Body of pancreas (tissue), 4 donors: ENCODE measurements at regions not wholly inside any gene's neighbourhood (a gene's known extent, or its start where the extent isn't known, plus 50 kb on each side); places are given as distances from the start of the nearest gene placed in this dataset.

ENCODE experiments used
- ATAC-seq: fragments of 150-250 bp; one replicate; pipeline ENCODE4 v1.9.1; 2016
- DNase-seq, 4 donors: peaks; one replicate each; pipeline ENCODE4 v3.0.0-alpha.2; 2019
- H3K27ac ChIP-seq, 4 donors: fragments of 200-600 bp; sonication (generic); 1 replicate in 3 of 4; 2 replicates in 1 of 4; pipeline versions ENCODE4 v1.5.1 to v1.6.1; 2016 to 2019; ENCODE audit warnings: mild to moderate bottlenecking in 1 of 4, mixed read lengths in 1 of 4, moderate library complexity in 1 of 4
- H3K27me3 ChIP-seq, 2 donors: fragments of 200-600 bp; sonication (generic); one replicate each; pipeline ENCODE4 v1.6.0; 2016; ENCODE audit warnings: mild to moderate bottlenecking in 1 of 2
- H3K36me3 ChIP-seq, 2 donors: fragments of 200-600 bp; sonication (generic); replicated peaks in 1 of 2; 2 replicates each; pipeline ENCODE4 v1.5.1; 2016; ENCODE audit warnings: low read depth in 2 of 2; ENCODE audit not compliant: insufficient read depth in 1 of 2
- H3K4me1 ChIP-seq: fragments of 200-600 bp; sonication (generic); one replicate; pipeline ENCODE4 v1.6.0; 2016
- H3K4me3 ChIP-seq, 2 donors: fragments of 200-600 bp; sonication (generic); 1 replicate in 1 of 2; 2 replicates in 1 of 2; pipeline ENCODE4 v1.5.1; 2016 to 2019
- H3K9me3 ChIP-seq, 3 donors: fragments of 200-600 bp; sonication (generic); 1 replicate in 2 of 3; 2 replicates in 1 of 3; pipeline ENCODE4 v1.5.1; 2016
- CTCF ChIP-seq, 7 experiments: fragments of 450-650 bp in 4 of 7; fragments of 200-600 bp in 3 of 7; sonication (generic) in 3 of 7; IDR thresholded peaks; one replicate each; pipeline ENCODE4 v1.5.1; 2016 to 2019; ENCODE audit warnings: antibody characterized with exemption in 7 of 7
- POLR2A ChIP-seq, 3 donors: fragments of 450-650 bp; IDR thresholded peaks; one replicate each; pipeline ENCODE4 v1.6.1; 2016; ENCODE audit warnings: antibody characterized with exemption in 3 of 3, mild to moderate bottlenecking in 2 of 3
- WGBS, 2 donors: methylation state at CpG; one replicate each; pipeline ENCODE4 v1.1.5; 2017; 5-methylcytosine and 5-hydroxymethylcytosine counted together
- intact Hi-C: fragments of 100-400 bp; cut with DNase I; formaldehyde crosslinking; loops from one replicate; pipeline ENCODE4 v1.15.1; 2023

GRCh38 chr17:69655902-69656301 lies 241.4 kb downstream of the MAP2K6 start:
- no peaks in the 10 kb centered on the region for H3K27me3 ChIP-seq
- ATAC-seq = no peak
- H3K4me3 ChIP-seq = no peak overlapping the region
- no peaks in the 10 kb centered on the region for H3K9me3 ChIP-seq
- 72 to 75% methylated on average over 5 of the region's 5 CpGs for WGBS, 2 donors
- no peaks in the 10 kb centered on the region for H3K36me3 ChIP-seq
- H3K4me1 ChIP-seq = no peaks in the 10 kb centered on the region
- TF ChIP-seq CTCF (IDR thresholded peaks at IDR 0.05) (no peak), POLR2A (IDR thresholded peaks at IDR 0.05) (no peak)
- intact Hi-C loops = no loop called here
- no peak for DNase-seq
- H3K27ac ChIP-seq = no peak overlapping the region

GRCh38 chr17:69669441-69670178 lies 255.1 kb downstream of the MAP2K6 start:
- DNase-seq (no peak), ATAC-seq (no peak)
- no peak overlapping the region for H3K27ac ChIP-seq
- 51% methylated on average over 8 of the region's 8 CpGs for WGBS, 2 donors
- peaks cover 0 to 3% (median 0%) of the 10 kb centered on the region in 3 donors for H3K9me3 ChIP-seq
- H3K36me3 ChIP-seq = no peaks in the 10 kb centered on the region
- no peaks in the 10 kb centered on the region for H3K27me3 ChIP-seq
- intact Hi-C loops = no loop called here
- no peak for TF ChIP-seq POLR2A (IDR thresholded peaks at IDR 0.05)
- no peak for TF ChIP-seq CTCF (IDR thresholded peaks at IDR 0.05)
- H3K4me3 ChIP-seq = no peak overlapping the region
- no peaks in the 10 kb centered on the region for H3K4me1 ChIP-seq

GRCh38 chr17:69672924-69673323 lies 258.4 kb downstream of the MAP2K6 start:
- no peak overlapping the region for H3K4me3 ChIP-seq
- no peaks in the 10 kb centered on the region for H3K27me3 ChIP-seq
- DNase-seq (no peak), ATAC-seq (no peak)
- no peak overlapping the region for H3K27ac ChIP-seq
- TF ChIP-seq CTCF (IDR thresholded peaks at IDR 0.05) = no peak
- no peaks in the 10 kb centered on the region for H3K4me1 ChIP-seq
- no peaks in the 10 kb centered on the region for H3K36me3 ChIP-seq
- 39 to 81% methylated on average over 1 of the region's 1 CpG for WGBS, 2 donors
- H3K9me3 ChIP-seq = peaks cover 0 to 3% (median 0%) of the 10 kb centered on the region in 3 donors
- intact Hi-C loops = no loop called here

- no peaks in the 10 kb centered on the region for H3K9me3 ChIP-seq
- no peaks in the 10 kb centered on the region for H3K4me1 ChIP-seq
- intact Hi-C loops = no loop called here
- no peaks in the 10 kb centered on the region for H3K27me3 ChIP-seq
- DNase-seq (no peak), ATAC-seq (no peak)
- H3K36me3 ChIP-seq = no peaks in the 10 kb centered on the region
- H3K27ac ChIP-seq = no peak overlapping the region
- TF ChIP-seq POLR2A (IDR thresholded peaks at IDR 0.05) (no peak), CTCF (IDR thresholded peaks at IDR 0.05) (peak in 1 of 7 experiments; percentile 11)
- H3K4me3 ChIP-seq = no peak overlapping the region
- 52 to 55% methylated on average over 6 of the region's 6 CpGs for WGBS, 2 donors
These were observed 262.6 kb downstream of the MAP2K6 start for GRCh38 chr17:69677130-69677529.

- no peak overlapping the region for H3K27ac ChIP-seq
- ATAC-seq = no peak
- no peaks in the 10 kb centered on the region for H3K27me3 ChIP-seq
- H3K4me3 ChIP-seq = no peak overlapping the region
- intact Hi-C loops = no loop called here
- 63% methylated on average over 2 of the region's 2 CpGs for WGBS, 2 donors
- no peak for TF ChIP-seq CTCF (IDR thresholded peaks at IDR 0.05)
- no peak for TF ChIP-seq POLR2A (IDR thresholded peaks at IDR 0.05)
- no peaks in the 10 kb centered on the region for H3K36me3 ChIP-seq
- H3K4me1 ChIP-seq = no peaks in the 10 kb centered on the region
- DNase-seq = no peak
- H3K9me3 ChIP-seq = no peaks in the 10 kb centered on the region
These were observed 263.7 kb downstream of the MAP2K6 start for GRCh38 chr17:69678206-69678605.
